PC-3 (cell line): ENCODE measurements at regions not wholly inside any gene's neighbourhood (a gene's known extent, or its start where the extent isn't known, plus 50 kb on each side); places are given as distances from the start of the nearest gene placed in this dataset.

Experiments
- EZH2phosphoT487 ChIP-seq: fragments of 300-600 bp; sonication (generic); IDR thresholded peaks from 2 replicates; pipeline ENCODE4 v1.6.1; 2018; ENCODE audit warnings: mild to moderate bottlenecking, antibody characterized with exemption, low read length, borderline replicate concordance
- TF ChIP-seq, protein P1 (sequence below): fragments of 300-600 bp; sonication (generic); conservative IDR thresholded peaks from 2 replicates; pipeline ENCODE4 v1.5.1; 2017; ENCODE audit warnings: antibody characterized with exemption, low read depth, mild to moderate bottlenecking, low read length

DNA sequence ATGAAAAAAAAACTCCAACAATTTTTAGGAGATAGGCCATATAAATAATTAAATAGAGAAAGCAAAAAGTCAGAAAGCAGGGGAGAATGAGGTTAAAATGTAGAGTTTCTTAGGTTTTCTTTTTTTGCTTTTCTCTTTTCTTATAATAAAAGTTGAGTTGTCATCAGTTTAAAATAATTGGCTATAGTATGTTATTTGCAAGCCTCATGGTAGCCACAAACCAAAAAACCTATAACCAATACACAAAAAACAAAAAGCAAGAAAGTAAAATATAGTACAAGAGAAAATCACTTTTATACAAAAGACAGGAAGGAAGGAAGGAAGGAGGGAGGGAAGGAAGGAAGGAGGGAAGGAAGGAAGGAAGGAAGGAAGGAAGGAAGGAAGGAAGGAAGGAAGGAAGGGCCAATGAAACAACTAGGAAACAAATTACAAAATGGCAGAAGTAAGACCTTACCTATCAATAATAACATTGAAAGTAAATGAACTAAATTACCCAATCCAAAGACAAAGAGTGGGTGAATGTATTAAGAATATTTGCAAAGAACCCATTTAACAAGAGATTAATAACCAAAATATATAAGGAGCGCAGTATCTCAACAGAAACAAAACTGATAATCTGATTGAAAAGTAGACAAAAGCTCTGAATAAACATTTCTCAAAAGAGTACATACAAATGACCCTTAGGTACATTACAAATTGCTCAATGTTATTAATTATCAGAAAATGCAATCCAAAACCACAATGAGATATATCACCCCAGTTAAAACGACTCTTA lies 541.3 kb upstream of the LRRTM4 start:
- TF ChIP-seq, protein P1, sequence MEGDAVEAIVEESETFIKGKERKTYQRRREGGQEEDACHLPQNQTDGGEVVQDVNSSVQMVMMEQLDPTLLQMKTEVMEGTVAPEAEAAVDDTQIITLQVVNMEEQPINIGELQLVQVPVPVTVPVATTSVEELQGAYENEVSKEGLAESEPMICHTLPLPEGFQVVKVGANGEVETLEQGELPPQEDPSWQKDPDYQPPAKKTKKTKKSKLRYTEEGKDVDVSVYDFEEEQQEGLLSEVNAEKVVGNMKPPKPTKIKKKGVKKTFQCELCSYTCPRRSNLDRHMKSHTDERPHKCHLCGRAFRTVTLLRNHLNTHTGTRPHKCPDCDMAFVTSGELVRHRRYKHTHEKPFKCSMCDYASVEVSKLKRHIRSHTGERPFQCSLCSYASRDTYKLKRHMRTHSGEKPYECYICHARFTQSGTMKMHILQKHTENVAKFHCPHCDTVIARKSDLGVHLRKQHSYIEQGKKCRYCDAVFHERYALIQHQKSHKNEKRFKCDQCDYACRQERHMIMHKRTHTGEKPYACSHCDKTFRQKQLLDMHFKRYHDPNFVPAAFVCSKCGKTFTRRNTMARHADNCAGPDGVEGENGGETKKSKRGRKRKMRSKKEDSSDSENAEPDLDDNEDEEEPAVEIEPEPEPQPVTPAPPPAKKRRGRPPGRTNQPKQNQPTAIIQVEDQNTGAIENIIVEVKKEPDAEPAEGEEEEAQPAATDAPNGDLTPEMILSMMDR: no peak
- no peak for TF ChIP-seq EZH2phosphoT487
